ENCODE measurements at regions not wholly inside any gene's neighbourhood (a gene's known extent, or its start where the extent isn't known, plus 50 kb on each side); places are given as distances from the start of the nearest gene placed in this dataset.

- CTCF ChIA-PET = interaction anchor here (1.9 kb wide), 1 partner anchor 72 kb away, joined by 7 read pairs; the partner anchor contains the start of gene MBNL1
- H3K4me1 Mint-ChIP-seq = peaks cover 83% of the 10 kb centered on the region
Observed at GRCh38 chr3:152196782-152197181, 71.9 kb upstream of the MBNL1 start.

More at GRCh38 chr3:152196782-152197181, 71.9 kb upstream of the MBNL1 start:
- ATAC-seq (ENCODE audit: low read depth) (peak; percentile 46), DNase-seq (peak; percentile 73)
- Histone ChIP-seq H3K4me2 (replicated peaks; ENCODE audit: low read depth, low read length, poor library complexity, severe bottlenecking) (peak overlapping the region; percentile 77), H3K4me1 (ENCODE audit: control insufficient read depth in 2 of 2, insufficient read depth in 2 of 2, low read length in 2 of 2) (peaks cover 62 to 73% of the 10 kb centered on the region in 2 donors), H3K27me3 (replicated peaks in 1 of 4; ENCODE audit: control extremely low read depth in 1 of 4, control insufficient read depth in 3 of 4, insufficient read depth in 4 of 4, low read length in 3 of 4) (no peaks in the 10 kb centered on the region), H3K27ac (ENCODE audit: low read length in 2 of 2) (peak overlapping the region; percentile 78 to 92), H2AFZ (ENCODE audit: insufficient read depth, low read depth, low read length, poor library complexity, severe bottlenecking) (peak overlapping the region; percentile 11), H4K20me1 (ENCODE audit: control insufficient read depth, insufficient read depth, low read length, poor library complexity, severe bottlenecking) (no peaks in the 10 kb centered on the region), H3K36me3 (replicated peaks in 1 of 2; ENCODE audit: control extremely low read depth in 1 of 2, control insufficient read depth in 1 of 2, extremely low read depth in 1 of 2, insufficient read depth in 2 of 2, low read length in 1 of 2) (no peaks in the 10 kb centered on the region), H3K9ac (ENCODE audit: low read length) (peak overlapping the region; percentile 52), H3K79me2 (ENCODE audit: control insufficient read depth, insufficient read depth, low read length) (peaks cover 98% of the 10 kb centered on the region), H3K9me3 (ENCODE audit: control extremely low read depth in 1 of 3, control insufficient read depth in 2 of 3, insufficient read depth in 1 of 3, low read length in 2 of 3) (no peaks in the 10 kb centered on the region), H3K4me3 (ENCODE audit: control extremely low read depth in 1 of 5, extremely low read depth in 1 of 5, insufficient read depth in 1 of 5, low read depth in 2 of 5, low read length in 4 of 5) (peak overlapping the region in 4 of 5 experiments; percentile 18 to 69 (median 44))
- Mint-ChIP-seq H3K27me3 (no peaks in the 10 kb centered on the region), H3K27ac (peak overlapping the region; percentile 99), H3K4me3 (peak overlapping the region; percentile 96), H3K9me3 (ENCODE audit: insufficient read depth) (no peaks in the 10 kb centered on the region)
- WGBS (ENCODE audit: insufficient coverage) = no CpG with 5 or more reads among the region's 2 CpGs
- intact Hi-C loops (cut with micrococcal nuclease) = loop anchor here (1.0 kb wide), 1 partner anchor 9 kb away; no protein-coding TSS in a partner anchor
- POLR2A ChIA-PET = interaction anchor here (1.0 to 4.9 kb wide), 4 partner anchors 8 to 72 kb away, joined by 3 to 52 read pairs (median 12); partner anchors contain the start of gene MBNL1
- TF ChIP-seq EZH2 (IDR thresholded peaks at IDR 0.05; ENCODE audit: borderline replicate concordance, insufficient read depth, low read depth, low read length, poor library complexity, severe bottlenecking) (no peak), CTCF (IDR thresholded peaks at IDR 0.05) (no peak)

All from B cell (primary cell).